ENCODE measurements at regions not wholly inside any gene's neighbourhood (a gene's known extent, or its start where the extent isn't known, plus 50 kb on each side); places are given as distances from the start of the nearest gene placed in this dataset.

DNA sequence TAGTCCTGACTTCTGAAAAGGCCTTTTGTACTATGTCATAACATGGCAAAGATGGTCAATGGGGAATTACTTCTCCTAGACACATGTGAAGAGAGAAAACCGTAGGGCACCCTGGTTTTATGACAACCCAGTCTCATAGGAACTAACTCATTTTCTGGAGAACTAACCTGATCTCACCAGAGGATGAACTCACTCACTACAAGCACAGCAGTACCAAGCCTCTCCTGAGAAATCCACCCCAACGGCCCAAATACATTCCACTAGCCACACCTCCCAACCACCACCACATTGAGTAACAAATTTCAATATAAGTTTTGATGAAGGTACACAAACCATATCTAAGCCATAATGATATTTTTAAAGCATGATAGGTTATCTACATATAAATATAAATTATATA is 909.3 kb upstream of the CDH10 start:
- TF ChIP-seq CTCF (IDR thresholded peaks at IDR 0.05) = no peak
- TF ChIP-seq POLR2A (IDR thresholded peaks at IDR 0.05) = no peak
